Kidney epithelial cell (primary cell): ENCODE measurements at regions not wholly inside any gene's neighbourhood (a gene's known extent, or its start where the extent isn't known, plus 50 kb on each side); places are given as distances from the start of the nearest gene placed in this dataset.
A peak's percentile ranks its signal among the peaks of the same experiment; 100 is the strongest.

Source experiments
- DNase-seq: peaks from one replicate; pipeline ENCODE4 v3.0.0-alpha.2; 2010; ENCODE audit warnings: low read depth
- H3K27me3 ChIP-seq: 2 replicates; pipeline ENCODE4 v1.6.0; 2011; ENCODE audit warnings: low read length; ENCODE audit not compliant: control insufficient read depth, insufficient read depth
- H3K36me3 ChIP-seq: 2 replicates; pipeline ENCODE4 v1.5.1; 2011; ENCODE audit warnings: low read length; ENCODE audit not compliant: control insufficient read depth, insufficient read depth
- H3K4me3 ChIP-seq: 2 replicates; pipeline ENCODE4 v1.5.1; 2011; ENCODE audit warnings: low read depth, mild to moderate bottlenecking, control low read depth, low read length
- CTCF ChIP-seq: IDR thresholded peaks from 2 replicates; pipeline ENCODE4 v1.5.1; 2011; ENCODE audit warnings: mild to moderate bottlenecking, moderate library complexity, low read length, control low read depth, inconsistent platforms; ENCODE audit not compliant: insufficient read depth, poor library complexity, severe bottlenecking

GRCh38 chr3:187980861-187981260, 173.1 kb upstream of the LPP start:
- no peak overlapping the region for H3K4me3 ChIP-seq
- H3K36me3 ChIP-seq: no peaks in the 10 kb centered on the region
- no peaks in the 10 kb centered on the region for H3K27me3 ChIP-seq
- DNase-seq: no peak
- no peak for TF ChIP-seq CTCF

DNA sequence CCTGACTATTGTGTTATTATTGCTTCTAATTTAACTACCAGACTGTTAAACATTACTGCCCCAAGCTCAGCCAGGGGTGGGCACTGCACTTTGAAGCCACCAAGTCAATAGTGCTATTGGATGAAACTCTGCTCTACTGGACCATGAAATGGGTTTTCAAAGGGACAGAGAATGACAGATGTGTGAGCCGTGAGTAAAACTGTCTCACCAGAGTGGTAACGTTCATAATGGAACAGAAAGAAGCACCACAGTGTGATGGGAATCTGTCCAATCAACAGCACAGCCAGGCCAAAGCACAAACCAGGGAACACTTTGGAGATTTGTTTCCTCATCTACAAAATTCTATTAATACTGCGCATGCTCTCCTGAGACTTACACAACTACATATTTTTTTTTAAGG, 171.8 kb upstream of the LPP start:
- no peak for TF ChIP-seq CTCF
- H3K4me3 ChIP-seq: no peak overlapping the region
- no peak for DNase-seq
- no peaks in the 10 kb centered on the region for H3K27me3 ChIP-seq
- no peaks in the 10 kb centered on the region for H3K36me3 ChIP-seq

GRCh38 chr3:187983484-187984124, 170.4 kb upstream of the LPP start:
- H3K27me3 ChIP-seq: no peaks in the 10 kb centered on the region
- no peak for TF ChIP-seq CTCF
- no peaks in the 10 kb centered on the region for H3K36me3 ChIP-seq
- no peak for DNase-seq
- no peak overlapping the region for H3K4me3 ChIP-seq

DNA sequence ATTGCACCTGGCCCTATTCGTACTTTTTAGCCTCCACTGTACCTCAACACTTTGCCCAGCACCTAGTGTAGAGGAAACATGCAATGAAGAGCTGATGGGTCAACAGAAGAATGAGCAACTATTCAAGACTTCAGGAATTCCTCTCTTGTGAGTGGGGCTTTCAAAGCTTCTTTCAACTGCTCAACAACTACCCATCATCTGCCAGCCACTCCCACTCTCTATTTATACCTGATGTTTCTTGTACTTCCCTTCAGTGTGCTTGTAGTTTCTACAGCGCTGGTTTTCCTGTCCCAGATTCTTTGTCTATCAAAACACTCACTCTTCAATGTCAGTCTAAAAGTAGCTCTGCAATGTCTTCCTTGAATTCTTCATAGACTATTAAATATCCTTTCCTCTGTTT, 168.3 kb upstream of the LPP start:
- no peak for TF ChIP-seq CTCF
- DNase-seq: no peak
- Histone ChIP-seq H3K27me3 (no peaks in the 10 kb centered on the region), H3K4me3 (no peak overlapping the region), H3K36me3 (no peaks in the 10 kb centered on the region)

DNA sequence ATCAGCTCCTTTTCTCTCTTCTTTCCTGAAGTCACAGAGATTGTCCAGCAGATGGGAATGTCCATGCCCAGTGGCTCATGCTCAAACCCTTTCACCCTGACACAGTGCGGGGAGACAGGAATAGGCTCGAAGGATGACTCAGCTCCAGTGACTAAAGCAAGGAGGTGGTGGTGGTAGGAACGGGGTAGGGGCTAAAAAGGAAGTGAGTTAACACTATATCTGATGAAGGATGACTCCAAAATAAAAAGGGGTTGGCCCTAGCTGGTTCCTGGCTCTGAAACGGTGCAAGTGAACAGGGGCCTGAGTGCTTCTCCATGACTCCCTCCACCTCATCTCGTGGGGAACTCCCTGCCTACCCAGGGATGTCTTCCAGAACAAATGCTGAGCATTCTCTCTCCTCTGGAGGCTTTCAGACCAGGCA, 167.4 kb upstream of the LPP start:
- Histone ChIP-seq H3K27me3 (no peaks in the 10 kb centered on the region), H3K4me3 (no peak overlapping the region), H3K36me3 (no peaks in the 10 kb centered on the region)
- DNase-seq: peak; percentile 81
- peak; percentile 4 for TF ChIP-seq CTCF

DNA sequence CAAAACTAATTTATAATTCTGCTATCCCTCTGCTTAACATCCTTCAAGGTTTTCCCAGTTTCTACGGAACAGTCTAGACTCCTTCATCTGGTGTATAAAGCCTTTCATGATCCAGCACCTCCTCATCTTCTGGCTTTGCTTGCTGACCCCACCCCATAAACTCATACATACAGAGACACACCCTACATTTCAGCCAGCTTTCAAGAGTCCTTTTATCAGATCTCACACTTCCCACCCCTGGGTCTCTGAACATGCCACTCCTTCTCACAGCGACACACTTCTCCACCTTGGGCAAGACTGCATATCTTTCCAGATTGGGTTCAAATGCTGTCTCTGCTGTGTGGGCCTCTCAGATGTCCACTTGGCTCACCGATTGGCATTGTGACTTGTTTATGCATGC, 166.8 kb upstream of the LPP start:
- Histone ChIP-seq H3K27me3 (no peaks in the 10 kb centered on the region), H3K36me3 (no peaks in the 10 kb centered on the region), H3K4me3 (no peak overlapping the region)
- DNase-seq: no peak
- TF ChIP-seq CTCF: no peak
